MM.1S (cell line): ENCODE measurements at regions not wholly inside any gene's neighbourhood (a gene's known extent, or its start where the extent isn't known, plus 50 kb on each side); places are given as distances from the start of the nearest gene placed in this dataset.
"Not testable (repeated sequence)": the region's sequence is repeated elsewhere in the genome, so short reads cannot be mapped to it uniquely, and the experiment has no call there.

Source experiments
- CTCF ChIP-seq: fragments of 300-600 bp; sonication (generic); IDR thresholded peaks from 2 replicates; pipeline ENCODE4 v1.5.1; 2016; ENCODE audit warnings: antibody characterized with exemption, low read length, mixed read lengths
- EZH2 ChIP-seq: fragments of 300-600 bp; sonication (generic); optimal IDR thresholded peaks from 2 replicates; pipeline ENCODE3; 2017; ENCODE audit warnings: low read depth, mild to moderate bottlenecking, antibody characterized with exemption, low read length, mixed read lengths
- EZH2phosphoT487 ChIP-seq: fragments of 300-600 bp; sonication (generic); IDR thresholded peaks from 2 replicates; pipeline ENCODE4 v1.6.1; 2018; ENCODE audit warnings: antibody characterized with exemption, low read length

GRCh38 chr1:191448279-191448678 is 710.0 kb upstream of the RGS18 start:
- TF ChIP-seq CTCF, EZH2, EZH2phosphoT487: not testable (repeated sequence)
